ENCODE measurements at regions not wholly inside any gene's neighbourhood (a gene's known extent, or its start where the extent isn't known, plus 50 kb on each side); places are given as distances from the start of the nearest gene placed in this dataset.

- Histone ChIP-seq H3K36me3 (ENCODE audit: control insufficient read depth, insufficient read depth, low read length) (no peaks in the 10 kb centered on the region), H3K27me3 (ENCODE audit: control insufficient read depth, insufficient read depth, low read length, poor library complexity, severe bottlenecking) (no peaks in the 10 kb centered on the region), H3K4me3 (ENCODE audit: insufficient read depth, low read depth, low read length) (no peak overlapping the region), H3K4me1 (ENCODE audit: control insufficient read depth, insufficient read depth, low read length) (no peaks in the 10 kb centered on the region), H3K9me3 (ENCODE audit: control insufficient read depth, low read length) (no peaks in the 10 kb centered on the region), H3K27ac (ENCODE audit: insufficient read depth, low read depth, low read length, poor library complexity, severe bottlenecking) (no peak overlapping the region)
- 96 to 97% methylated on average over 16 to 17 of the region's 17 CpGs for WGBS, 2 experiments
These were observed 296.4 kb upstream of the VCX start for GRCh38 chrX:7546551-7547080.

DNA sequence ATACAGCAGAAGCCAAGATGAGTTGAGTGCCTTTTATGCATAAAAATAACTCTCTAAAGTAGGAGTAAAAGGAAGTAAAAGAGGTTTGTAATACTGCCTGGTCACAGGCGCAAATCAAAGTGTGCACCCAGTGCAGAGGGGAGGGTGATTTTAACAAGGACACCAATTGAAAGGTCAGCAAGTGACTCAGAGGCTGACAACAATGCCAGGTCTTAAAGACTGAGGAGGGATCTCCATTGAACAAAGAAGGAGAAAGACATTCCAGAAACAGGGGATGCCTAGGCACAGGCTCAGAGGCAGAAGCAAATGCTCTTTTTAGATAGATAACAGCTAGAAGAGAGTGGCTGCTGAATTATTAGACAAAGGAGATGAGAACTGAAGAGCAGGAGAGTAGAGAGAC lies 297.4 kb upstream of the VCX start:
- 53 to 70% methylated on average over 1 of the region's 1 CpG for WGBS, 2 experiments
- H3K4me1 ChIP-seq (ENCODE audit: control insufficient read depth, insufficient read depth, low read length), result no peaks in the 10 kb centered on the region

GRCh38 chrX:7542587-7543380 lies 300.2 kb upstream of the VCX start:
- H3K36me3 ChIP-seq (ENCODE audit: control insufficient read depth, insufficient read depth, low read length), result no peaks in the 10 kb centered on the region
- WGBS, 2 experiments, result 74 to 83% methylated on average over 5 to 6 of the region's 6 CpGs
- H3K4me1 ChIP-seq (ENCODE audit: control insufficient read depth, insufficient read depth, low read length), result no peaks in the 10 kb centered on the region
- peak overlapping the region; percentile 36 for H3K27ac ChIP-seq (ENCODE audit: insufficient read depth, low read depth, low read length, poor library complexity, severe bottlenecking)
- H3K4me3 ChIP-seq (ENCODE audit: insufficient read depth, low read depth, low read length), result no peak overlapping the region
- no peaks in the 10 kb centered on the region for H3K9me3 ChIP-seq (ENCODE audit: control insufficient read depth, low read length)
- no peaks in the 10 kb centered on the region for H3K27me3 ChIP-seq (ENCODE audit: control insufficient read depth, insufficient read depth, low read length, poor library complexity, severe bottlenecking)

More for the DNA sequence above, 297.4 kb upstream of the VCX start:
- no peak overlapping the region for H3K4me3 ChIP-seq (ENCODE audit: insufficient read depth, low read depth, low read length)
- no peaks in the 10 kb centered on the region for H3K36me3 ChIP-seq (ENCODE audit: control insufficient read depth, insufficient read depth, low read length)
- H3K9me3 ChIP-seq (ENCODE audit: control insufficient read depth, low read length), result no peaks in the 10 kb centered on the region
- peak overlapping the region; percentile 55 for H3K27ac ChIP-seq (ENCODE audit: insufficient read depth, low read depth, low read length, poor library complexity, severe bottlenecking)
- no peaks in the 10 kb centered on the region for H3K27me3 ChIP-seq (ENCODE audit: control insufficient read depth, insufficient read depth, low read length, poor library complexity, severe bottlenecking)

DNA sequence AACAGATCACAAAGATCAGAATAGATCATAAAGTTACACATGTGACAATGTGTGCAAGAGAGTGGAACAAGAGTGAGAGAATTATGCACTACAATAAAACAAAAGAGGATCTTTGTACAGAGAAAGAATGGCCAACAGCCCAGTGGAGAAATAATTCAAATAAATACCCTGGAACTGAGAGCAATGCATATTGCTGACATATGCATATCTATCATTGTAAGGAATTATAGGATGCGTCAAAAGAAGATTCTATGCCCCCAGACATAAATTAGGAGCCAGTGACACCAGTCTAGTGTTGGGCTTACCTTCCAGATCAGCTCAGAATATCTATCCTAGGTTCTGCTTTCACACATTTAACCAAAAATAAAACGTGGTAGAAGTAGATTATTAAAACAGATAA lies 320.1 kb upstream of the VCX start:
- no peaks in the 10 kb centered on the region for H3K36me3 ChIP-seq (ENCODE audit: control insufficient read depth, insufficient read depth, low read length)
- H3K27me3 ChIP-seq (ENCODE audit: control insufficient read depth, insufficient read depth, low read length, poor library complexity, severe bottlenecking), result no peaks in the 10 kb centered on the region
- 85 to 100% methylated on average over 1 of the region's 2 CpGs for WGBS, 2 experiments
- no peaks in the 10 kb centered on the region for H3K4me1 ChIP-seq (ENCODE audit: control insufficient read depth, insufficient read depth, low read length)
- H3K4me3 ChIP-seq (ENCODE audit: insufficient read depth, low read depth, low read length), result no peak overlapping the region
- H3K9me3 ChIP-seq (ENCODE audit: control insufficient read depth, low read length), result no peaks in the 10 kb centered on the region
- no peak overlapping the region for H3K27ac ChIP-seq (ENCODE audit: insufficient read depth, low read depth, low read length, poor library complexity, severe bottlenecking)

GRCh38 chrX:7515681-7516413 lies 327.1 kb upstream of the VCX start:
- Histone ChIP-seq H3K27me3 (ENCODE audit: control insufficient read depth, insufficient read depth, low read length, poor library complexity, severe bottlenecking) (no peaks in the 10 kb centered on the region), H3K4me1 (ENCODE audit: control insufficient read depth, insufficient read depth, low read length) (no peaks in the 10 kb centered on the region), H3K27ac (ENCODE audit: insufficient read depth, low read depth, low read length, poor library complexity, severe bottlenecking) (no peak overlapping the region), H3K36me3 (ENCODE audit: control insufficient read depth, insufficient read depth, low read length) (no peaks in the 10 kb centered on the region), H3K9me3 (ENCODE audit: control insufficient read depth, low read length) (no peaks in the 10 kb centered on the region), H3K4me3 (ENCODE audit: insufficient read depth, low read depth, low read length) (no peak overlapping the region)
- 78 to 96% methylated on average over 2 to 3 of the region's 4 CpGs for WGBS, 2 experiments

GRCh38 chrX:7514871-7515599 lies 327.9 kb upstream of the VCX start:
- Histone ChIP-seq H3K4me1 (ENCODE audit: control insufficient read depth, insufficient read depth, low read length) (no peaks in the 10 kb centered on the region), H3K27me3 (ENCODE audit: control insufficient read depth, insufficient read depth, low read length, poor library complexity, severe bottlenecking) (no peaks in the 10 kb centered on the region), H3K27ac (ENCODE audit: insufficient read depth, low read depth, low read length, poor library complexity, severe bottlenecking) (no peak overlapping the region), H3K36me3 (ENCODE audit: control insufficient read depth, insufficient read depth, low read length) (no peaks in the 10 kb centered on the region), H3K9me3 (ENCODE audit: control insufficient read depth, low read length) (no peaks in the 10 kb centered on the region), H3K4me3 (ENCODE audit: insufficient read depth, low read depth, low read length) (no peak overlapping the region)
- 93 to 95% methylated on average over 7 of the region's 7 CpGs for WGBS, 2 experiments

DNA sequence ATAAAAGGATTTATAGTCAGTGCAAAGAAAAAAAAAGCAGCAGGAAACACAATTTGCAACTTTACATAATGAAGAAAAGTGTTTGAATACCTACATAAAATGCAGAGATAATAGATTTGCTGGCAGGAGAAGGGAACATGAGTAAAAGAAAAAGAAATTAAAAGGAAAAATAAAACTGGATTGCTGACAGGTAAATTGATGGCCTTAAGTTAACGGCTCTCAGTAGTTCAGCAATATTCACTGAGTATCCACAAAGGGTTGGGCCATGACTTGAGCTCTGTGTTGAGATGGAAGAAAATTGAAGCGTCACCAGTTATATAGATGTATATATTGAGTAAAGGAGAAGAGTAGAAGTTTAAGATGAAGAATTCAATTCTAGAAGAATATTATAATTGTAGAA lies 330.1 kb upstream of the VCX start:
- Histone ChIP-seq H3K36me3 (ENCODE audit: control insufficient read depth, insufficient read depth, low read length) (no peaks in the 10 kb centered on the region), H3K9me3 (ENCODE audit: control insufficient read depth, low read length) (no peaks in the 10 kb centered on the region), H3K4me3 (ENCODE audit: insufficient read depth, low read depth, low read length) (no peak overlapping the region), H3K27ac (ENCODE audit: insufficient read depth, low read depth, low read length, poor library complexity, severe bottlenecking) (no peak overlapping the region), H3K27me3 (ENCODE audit: control insufficient read depth, insufficient read depth, low read length, poor library complexity, severe bottlenecking) (no peaks in the 10 kb centered on the region), H3K4me1 (ENCODE audit: control insufficient read depth, insufficient read depth, low read length) (no peaks in the 10 kb centered on the region)
- 86 to 100% methylated on average over 1 to 2 of the region's 2 CpGs for WGBS, 2 experiments

DNA sequence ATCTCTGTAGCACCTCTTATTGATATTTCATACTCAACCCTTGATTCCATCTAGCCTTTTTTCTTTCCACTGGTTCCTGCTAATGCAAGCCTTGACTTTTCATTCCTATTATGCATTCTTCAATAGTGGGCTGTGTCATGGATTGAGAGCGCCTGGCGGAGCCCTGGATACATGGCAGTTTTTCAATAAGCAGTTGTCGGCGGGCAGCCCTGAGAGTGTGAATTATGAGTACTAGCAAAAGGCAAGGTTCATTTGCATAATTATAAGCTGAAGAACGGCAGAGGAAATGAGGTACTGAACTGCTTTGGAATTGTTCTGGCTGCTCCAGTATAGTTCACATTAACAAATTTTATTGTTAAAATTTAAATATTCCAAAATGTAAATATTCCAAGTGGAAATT lies 339.7 kb upstream of the VCX start:
- H3K27me3 ChIP-seq (ENCODE audit: control insufficient read depth, insufficient read depth, low read length, poor library complexity, severe bottlenecking), result no peaks in the 10 kb centered on the region
- no peaks in the 10 kb centered on the region for H3K36me3 ChIP-seq (ENCODE audit: control insufficient read depth, insufficient read depth, low read length)
- H3K4me1 ChIP-seq (ENCODE audit: control insufficient read depth, insufficient read depth, low read length), result no peaks in the 10 kb centered on the region
- H3K9me3 ChIP-seq (ENCODE audit: control insufficient read depth, low read length), result no peaks in the 10 kb centered on the region
- H3K4me3 ChIP-seq (ENCODE audit: insufficient read depth, low read depth, low read length), result no peak overlapping the region
- no peak overlapping the region for H3K27ac ChIP-seq (ENCODE audit: insufficient read depth, low read depth, low read length, poor library complexity, severe bottlenecking)
- whole genome bisulfite sequencing, 2 experiments, result 89 to 100% methylated on average over 4 to 5 of the region's 5 CpGs

GRCh38 chrX:7500386-7500785 lies 342.6 kb upstream of the VCX start:
- H3K4me1 ChIP-seq (ENCODE audit: control insufficient read depth, insufficient read depth, low read length), result no peaks in the 10 kb centered on the region
- no peak overlapping the region for H3K4me3 ChIP-seq (ENCODE audit: insufficient read depth, low read depth, low read length)
- no peaks in the 10 kb centered on the region for H3K9me3 ChIP-seq (ENCODE audit: control insufficient read depth, low read length)
- H3K27me3 ChIP-seq (ENCODE audit: control insufficient read depth, insufficient read depth, low read length, poor library complexity, severe bottlenecking), result no peaks in the 10 kb centered on the region
- no peak overlapping the region for H3K27ac ChIP-seq (ENCODE audit: insufficient read depth, low read depth, low read length, poor library complexity, severe bottlenecking)
- WGBS, 2 experiments, result 70 to 83% methylated on average over 2 to 3 of the region's 3 CpGs
- no peaks in the 10 kb centered on the region for H3K36me3 ChIP-seq (ENCODE audit: control insufficient read depth, insufficient read depth, low read length)

DNA sequence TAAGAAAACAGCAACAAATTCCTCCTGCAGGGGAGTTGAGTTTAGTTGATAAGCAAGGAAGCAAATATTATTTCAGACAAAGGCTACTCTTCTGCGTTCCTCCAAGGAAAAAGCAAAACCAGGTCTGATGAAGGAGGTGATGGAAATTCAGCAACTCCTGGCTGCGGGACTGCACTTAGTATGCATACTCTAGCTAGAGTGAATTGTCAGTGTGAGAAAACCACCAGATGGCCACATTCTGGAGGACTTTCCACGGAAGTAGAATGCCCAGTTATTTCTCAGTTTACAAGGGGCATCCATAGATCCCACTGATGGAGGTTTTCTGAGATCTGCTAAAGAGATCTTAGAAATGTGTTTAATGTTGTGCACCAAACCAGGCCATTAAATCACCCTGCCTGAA lies 338.6 kb upstream of the PUDP start:
- Histone ChIP-seq H3K27ac (ENCODE audit: insufficient read depth, low read depth, low read length, poor library complexity, severe bottlenecking) (no peak overlapping the region), H3K9me3 (ENCODE audit: control insufficient read depth, low read length) (no peaks in the 10 kb centered on the region), H3K36me3 (ENCODE audit: control insufficient read depth, insufficient read depth, low read length) (no peaks in the 10 kb centered on the region), H3K4me1 (ENCODE audit: control insufficient read depth, insufficient read depth, low read length) (no peaks in the 10 kb centered on the region), H3K27me3 (ENCODE audit: control insufficient read depth, insufficient read depth, low read length, poor library complexity, severe bottlenecking) (no peaks in the 10 kb centered on the region), H3K4me3 (ENCODE audit: insufficient read depth, low read depth, low read length) (no peak overlapping the region)
- WGBS, 2 experiments, result 82 to 86% methylated on average over 3 of the region's 3 CpGs
